ENCODE measurements at regions not wholly inside any gene's neighbourhood (a gene's known extent, or its start where the extent isn't known, plus 50 kb on each side); places are given as distances from the start of the nearest gene placed in this dataset.

DNA sequence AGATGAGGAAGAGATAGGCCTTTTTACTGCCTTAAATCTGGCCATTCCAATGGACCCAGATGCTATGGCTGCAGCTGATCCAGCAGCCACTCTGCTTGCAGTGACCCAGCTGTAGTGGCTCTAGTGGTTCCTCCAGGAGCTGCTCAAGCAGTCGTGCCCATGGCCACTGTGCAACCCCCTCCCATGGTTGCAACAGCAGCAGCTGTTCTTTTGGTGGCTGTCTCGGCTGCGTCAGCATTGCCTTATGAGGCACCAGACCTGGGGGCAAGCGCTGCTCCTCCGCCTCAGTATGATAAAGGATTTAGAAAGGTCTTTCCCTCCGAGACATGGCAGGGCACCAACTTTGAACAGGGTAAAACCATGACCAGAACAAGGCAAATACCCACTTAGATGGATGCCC, 384.9 kb upstream of the DCC start:
- DNase-seq (ENCODE audit: low read depth), result no peak
- no peak overlapping the region for H3K4me3 ChIP-seq (ENCODE audit: low read depth, low read length)
- TF ChIP-seq, protein P1, sequence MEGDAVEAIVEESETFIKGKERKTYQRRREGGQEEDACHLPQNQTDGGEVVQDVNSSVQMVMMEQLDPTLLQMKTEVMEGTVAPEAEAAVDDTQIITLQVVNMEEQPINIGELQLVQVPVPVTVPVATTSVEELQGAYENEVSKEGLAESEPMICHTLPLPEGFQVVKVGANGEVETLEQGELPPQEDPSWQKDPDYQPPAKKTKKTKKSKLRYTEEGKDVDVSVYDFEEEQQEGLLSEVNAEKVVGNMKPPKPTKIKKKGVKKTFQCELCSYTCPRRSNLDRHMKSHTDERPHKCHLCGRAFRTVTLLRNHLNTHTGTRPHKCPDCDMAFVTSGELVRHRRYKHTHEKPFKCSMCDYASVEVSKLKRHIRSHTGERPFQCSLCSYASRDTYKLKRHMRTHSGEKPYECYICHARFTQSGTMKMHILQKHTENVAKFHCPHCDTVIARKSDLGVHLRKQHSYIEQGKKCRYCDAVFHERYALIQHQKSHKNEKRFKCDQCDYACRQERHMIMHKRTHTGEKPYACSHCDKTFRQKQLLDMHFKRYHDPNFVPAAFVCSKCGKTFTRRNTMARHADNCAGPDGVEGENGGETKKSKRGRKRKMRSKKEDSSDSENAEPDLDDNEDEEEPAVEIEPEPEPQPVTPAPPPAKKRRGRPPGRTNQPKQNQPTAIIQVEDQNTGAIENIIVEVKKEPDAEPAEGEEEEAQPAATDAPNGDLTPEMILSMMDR (conservative IDR thresholded peaks at IDR 0.05; ENCODE audit: low read depth, low read length), result no peak

DNA sequence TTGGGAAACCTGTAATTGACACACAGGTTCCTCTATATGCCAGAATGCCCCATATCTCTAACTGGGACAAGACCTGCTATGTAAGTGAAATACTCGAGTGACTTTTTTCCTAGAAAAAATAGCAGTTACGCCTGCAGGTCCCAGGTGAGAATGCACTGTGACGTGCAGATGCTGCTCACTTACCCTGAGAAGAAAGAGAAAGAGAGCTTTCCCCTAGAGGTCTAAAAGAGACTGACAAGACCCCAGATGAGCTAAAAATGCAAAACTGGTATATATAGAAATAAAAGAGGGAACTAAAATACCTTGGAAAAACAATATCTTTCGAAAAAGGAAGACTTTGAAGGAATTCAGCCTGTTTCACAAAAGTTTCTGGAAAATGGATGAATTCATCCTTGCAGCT, 383.0 kb upstream of the DCC start:
- TF ChIP-seq, protein P1 (conservative IDR thresholded peaks at IDR 0.05; ENCODE audit: low read depth, low read length), result no peak
- H3K4me3 ChIP-seq (ENCODE audit: low read depth, low read length), result no peak overlapping the region
- no peak for DNase-seq (ENCODE audit: low read depth)

DNA sequence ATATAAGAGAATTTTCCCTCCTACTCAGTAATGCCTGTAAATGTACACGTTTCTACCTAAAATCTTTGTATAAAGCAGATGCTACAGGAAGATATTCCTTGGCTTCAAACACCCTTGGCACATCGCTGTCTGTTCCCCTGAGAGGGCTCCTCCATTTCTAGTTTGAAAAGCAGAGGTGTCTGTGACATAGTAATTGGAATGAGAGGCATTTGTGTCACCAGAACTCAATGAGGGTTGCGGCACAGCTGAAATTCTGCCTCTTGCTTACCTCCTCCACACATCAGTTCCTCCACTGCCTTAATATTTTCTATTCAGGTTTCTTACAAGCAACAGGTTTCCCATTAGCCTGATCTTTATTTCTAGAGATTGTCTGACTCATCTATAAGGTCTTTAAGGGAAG, 359.9 kb upstream of the DCC start:
- TF ChIP-seq, protein P1 (conservative IDR thresholded peaks at IDR 0.05; ENCODE audit: low read depth, low read length), result no peak
- no peak overlapping the region for H3K4me3 ChIP-seq (ENCODE audit: low read depth, low read length)
- no peak for DNase-seq (ENCODE audit: low read depth)

DNA sequence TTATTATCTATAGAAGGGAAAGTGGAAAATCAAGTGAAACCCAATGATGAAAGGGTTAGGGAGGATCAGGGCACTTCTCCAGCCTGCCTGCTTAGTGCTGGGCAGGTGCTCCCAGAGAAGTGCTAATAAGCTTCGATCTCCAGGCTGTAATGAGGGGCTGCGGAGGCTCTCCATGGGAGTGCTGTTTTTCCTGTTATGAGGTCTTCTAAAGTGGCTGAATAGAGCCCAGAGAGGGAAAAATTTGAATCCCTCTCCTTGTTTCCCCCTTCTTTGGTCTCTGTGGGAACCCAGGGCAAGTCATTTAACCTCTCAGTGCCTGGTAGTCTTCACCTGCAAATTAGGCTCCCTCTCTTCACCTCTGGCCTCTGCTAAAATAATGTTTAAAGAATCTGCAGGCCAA, 351.7 kb upstream of the DCC start:
- H3K4me3 ChIP-seq (ENCODE audit: low read depth, low read length), result no peak overlapping the region
- TF ChIP-seq, protein P1 (conservative IDR thresholded peaks at IDR 0.05; ENCODE audit: low read depth, low read length), result no peak
- no peak for DNase-seq (ENCODE audit: low read depth)

DNA sequence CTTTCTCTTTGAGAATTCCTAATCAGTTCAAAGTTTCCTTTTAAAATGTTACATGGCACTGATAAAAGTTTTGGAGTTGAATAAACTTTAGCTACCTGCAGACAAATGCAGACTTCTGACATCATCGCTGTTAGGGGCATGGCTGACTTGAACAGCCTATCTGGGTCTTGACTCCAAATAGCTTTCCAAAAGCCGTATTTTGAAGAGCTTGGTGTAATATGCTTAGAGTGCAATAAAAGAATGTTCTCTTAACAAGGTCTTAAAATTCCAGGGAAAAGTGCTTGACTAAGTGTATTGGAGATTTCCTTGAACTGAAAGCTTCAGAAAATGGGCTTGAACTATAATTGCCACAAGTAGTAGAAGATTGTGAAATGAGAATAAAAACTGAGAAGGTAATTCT, 342.9 kb upstream of the DCC start:
- TF ChIP-seq, protein P1 (conservative IDR thresholded peaks at IDR 0.05; ENCODE audit: low read depth, low read length), result no peak
- no peak overlapping the region for H3K4me3 ChIP-seq (ENCODE audit: low read depth, low read length)
- DNase-seq (ENCODE audit: low read depth), result no peak

DNA sequence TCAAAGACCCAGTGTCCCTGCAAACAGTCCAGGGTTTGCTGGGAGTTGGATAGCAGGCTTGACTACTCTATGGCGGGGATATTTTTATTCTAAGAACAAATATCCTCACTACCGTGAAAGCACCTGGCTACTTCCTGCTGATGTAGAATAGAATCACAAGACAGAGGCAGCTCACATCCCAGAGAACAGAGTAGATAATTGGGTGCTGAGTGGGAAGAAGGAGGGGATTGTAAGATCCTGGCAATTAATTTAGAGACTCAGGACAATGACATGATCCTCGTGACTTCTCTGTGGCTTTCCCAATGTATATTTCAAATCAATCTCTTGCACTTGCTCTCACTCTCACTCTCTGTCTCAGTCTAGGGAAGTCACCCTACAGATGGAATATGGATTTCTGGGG, 341.9 kb upstream of the DCC start:
- H3K4me3 ChIP-seq (ENCODE audit: low read depth, low read length), result no peak overlapping the region
- TF ChIP-seq, protein P1 (conservative IDR thresholded peaks at IDR 0.05; ENCODE audit: low read depth, low read length), result no peak
- DNase-seq (ENCODE audit: low read depth), result no peak

DNA sequence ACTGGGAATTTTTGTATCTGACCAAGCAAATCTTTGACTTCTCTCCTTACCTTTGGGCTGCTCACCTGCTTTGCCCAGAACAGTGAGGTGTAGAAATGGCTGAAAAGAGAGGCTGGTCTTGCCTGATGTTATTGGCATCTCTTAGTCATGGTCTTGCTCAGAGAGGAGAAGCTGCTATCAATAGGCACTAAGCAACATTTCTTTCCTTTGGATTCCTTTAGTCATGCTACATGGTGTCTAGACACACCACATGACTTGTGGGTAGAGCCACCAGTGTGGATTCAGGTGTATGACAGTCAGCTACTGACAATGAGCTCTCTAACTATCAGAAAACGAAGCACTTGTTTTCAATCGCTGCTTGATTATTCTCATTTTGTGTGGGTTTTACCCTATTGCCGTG, 341.3 kb upstream of the DCC start:
- TF ChIP-seq, protein P1 (conservative IDR thresholded peaks at IDR 0.05; ENCODE audit: low read depth, low read length), result no peak
- no peak for DNase-seq (ENCODE audit: low read depth)
- no peak overlapping the region for H3K4me3 ChIP-seq (ENCODE audit: low read depth, low read length)

All from epithelial cell of proximal tubule (primary cell).